HT1080 (cell line): ENCODE measurements at regions not wholly inside any gene's neighbourhood (a gene's known extent, or its start where the extent isn't known, plus 50 kb on each side); places are given as distances from the start of the nearest gene placed in this dataset.
"Not testable (repeated sequence)": the region's sequence is repeated elsewhere in the genome, so short reads cannot be mapped to it uniquely, and the experiment has no call there.

Source experiments
- DNase-seq: peaks from one replicate; pipeline ENCODE4 v3.0.0-alpha.2; 2015; ENCODE audit warnings: low read depth

DNA sequence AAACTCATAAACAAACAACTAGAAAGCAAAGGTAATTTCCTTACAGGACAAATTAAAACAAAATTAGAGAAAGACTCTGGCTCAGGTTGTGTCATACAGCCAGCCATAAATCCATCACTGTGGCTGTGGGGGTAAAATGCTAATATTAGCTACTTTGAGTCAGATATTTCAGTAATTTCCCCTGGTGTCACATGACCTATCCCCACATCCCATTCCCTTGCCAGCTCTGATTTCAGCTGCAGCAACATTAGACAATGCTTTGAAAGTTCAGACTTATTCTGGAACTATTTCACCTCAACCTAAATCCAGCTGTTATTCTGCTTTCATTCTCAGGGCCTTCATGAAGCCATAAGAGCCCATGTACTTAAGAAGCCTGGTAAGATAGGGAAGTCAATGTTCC, 55.3 kb downstream of the RPL10L start:
- no peak for DNase-seq

DNA sequence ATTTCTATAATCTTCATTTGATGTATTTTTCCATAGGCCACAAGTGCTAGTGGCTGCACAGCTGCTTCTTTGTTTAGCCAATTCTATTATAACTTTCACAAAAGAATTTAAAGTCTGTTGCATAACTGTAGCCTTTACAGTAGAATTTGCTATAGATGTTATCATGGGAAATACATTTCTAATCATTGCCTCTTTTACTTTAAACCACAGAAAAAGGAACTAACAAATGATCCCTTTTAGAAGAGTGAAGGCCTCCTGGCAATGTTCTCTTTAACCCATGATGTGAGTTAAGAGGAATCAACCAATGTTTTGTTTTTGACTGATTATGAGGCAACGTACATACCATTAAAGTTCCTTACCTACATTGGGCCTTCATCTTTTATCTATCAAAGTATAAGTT, 68.8 kb downstream of the RPL10L start:
- no peak for DNase-seq

DNA sequence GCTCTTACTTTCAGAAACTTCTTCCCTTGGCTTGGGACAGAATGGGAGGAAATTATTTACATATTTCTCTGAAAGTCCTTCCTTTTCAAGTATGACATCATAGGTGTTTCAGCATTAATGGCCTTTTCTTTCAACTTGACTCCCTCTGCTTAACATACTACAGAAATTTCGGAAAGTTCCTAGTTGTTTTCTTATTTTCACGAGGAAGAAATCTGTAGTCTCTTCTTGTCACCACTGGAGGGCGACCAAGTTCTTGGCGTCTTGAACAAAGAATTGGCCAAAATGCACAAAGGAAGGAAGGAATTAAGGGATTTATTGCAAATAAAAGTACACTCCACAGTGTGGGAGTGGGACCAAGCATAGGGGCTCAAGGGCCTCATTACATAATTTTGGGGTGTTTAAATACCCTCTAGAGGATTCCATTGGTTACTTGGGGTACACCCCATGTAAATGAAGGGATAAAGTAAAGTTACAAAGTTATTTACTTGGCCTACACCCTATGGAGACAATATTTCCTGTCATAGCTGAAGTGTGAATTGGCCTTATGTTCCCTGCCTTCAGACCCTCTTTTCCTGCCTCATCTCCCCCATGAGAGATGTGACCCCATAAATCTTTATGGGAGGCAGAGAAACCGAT, 70.4 kb downstream of the RPL10L start:
- peak; percentile 49 for DNase-seq

- no peak for DNase-seq
Observed at GRCh38 chr14:46574978-46575375, 76.6 kb downstream of the RPL10L start.

GRCh38 chr14:46574221-46574977, 77.2 kb downstream of the RPL10L start:
- peak; percentile 88 for DNase-seq

DNA sequence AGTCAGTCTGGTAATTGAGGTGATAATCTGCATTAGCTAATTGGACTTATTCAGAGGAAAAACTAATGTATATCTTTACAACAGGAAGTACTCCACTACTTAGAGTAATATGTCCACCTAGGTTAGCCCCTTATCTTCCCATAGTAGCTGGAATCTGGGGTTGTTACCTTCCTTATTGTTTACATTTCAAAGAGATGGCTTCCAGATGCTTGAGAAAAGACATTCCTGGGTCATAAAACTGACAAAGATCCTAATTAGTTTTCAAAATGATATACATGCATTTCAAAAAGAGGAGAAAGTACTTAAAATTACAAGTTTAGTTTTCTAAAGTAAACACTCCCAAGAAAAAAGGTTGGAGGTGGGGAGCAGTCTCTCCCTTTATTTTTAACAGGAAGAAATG, 78.1 kb downstream of the RPL10L start:
- DNase-seq = no peak

DNA sequence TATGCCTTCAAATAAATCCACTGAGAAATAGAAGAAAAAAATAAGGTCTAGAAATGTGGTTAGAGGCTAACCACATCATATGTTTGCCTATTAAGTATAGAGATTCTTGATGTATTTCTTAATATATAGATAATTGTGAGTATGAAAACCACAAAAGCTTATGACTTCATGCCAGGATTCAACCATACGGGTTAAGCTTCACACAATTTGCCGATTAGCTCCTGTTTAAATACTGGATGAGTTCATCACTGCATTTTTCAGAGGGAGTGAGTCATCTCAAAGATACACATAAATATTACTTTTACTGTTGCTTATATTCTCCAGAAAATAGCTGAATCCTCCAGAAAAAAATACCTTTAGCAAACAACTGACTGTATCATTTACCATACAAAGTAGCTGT, 79.6 kb downstream of the RPL10L start:
- peak; percentile 82 for DNase-seq

- DNase-seq = not testable (repeated sequence)
Observed at GRCh38 chr14:46568161-46568560, 83.4 kb downstream of the RPL10L start.

DNA sequence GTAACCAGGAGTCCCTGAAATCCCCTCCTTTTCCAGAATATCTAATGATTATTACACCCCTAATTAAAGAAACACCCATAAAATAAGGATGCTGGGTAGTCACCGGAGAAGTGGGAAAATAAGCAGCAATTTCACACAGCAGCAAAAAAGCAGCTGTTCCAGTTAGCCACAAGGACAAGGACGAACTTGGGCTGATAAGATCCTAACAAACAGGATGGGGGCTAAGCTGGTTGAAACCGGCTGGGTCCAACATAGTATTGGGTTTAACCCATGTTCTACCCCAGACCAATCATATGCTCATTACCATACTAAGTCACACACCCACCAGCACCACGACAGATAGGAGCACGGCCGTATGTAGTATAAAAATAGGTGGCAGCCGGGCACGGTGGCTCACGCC, 100.7 kb downstream of the RPL10L start:
- DNase-seq = no peak

DNA sequence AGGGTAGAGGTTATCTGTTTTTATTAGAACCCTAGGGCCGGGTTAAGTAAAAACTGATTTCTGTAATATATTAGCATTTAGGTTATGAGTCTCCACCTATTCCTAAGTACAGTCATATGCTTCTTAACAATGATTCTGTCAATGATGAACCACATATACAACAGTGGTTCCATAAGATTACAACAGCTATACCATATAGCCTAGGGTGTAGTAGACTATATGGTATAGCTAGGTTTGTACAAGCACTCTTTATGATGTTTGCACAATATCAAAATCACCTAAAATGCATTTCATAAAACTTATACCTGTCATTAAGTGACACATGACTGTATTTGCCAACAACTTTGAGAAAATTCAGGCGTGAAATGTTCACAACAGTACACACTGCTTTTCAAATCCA, 110.6 kb downstream of the RPL10L start:
- DNase-seq = no peak

- no peak for DNase-seq
Observed at GRCh38 chr14:46519121-46519520, 132.5 kb downstream of the RPL10L start.

DNA sequence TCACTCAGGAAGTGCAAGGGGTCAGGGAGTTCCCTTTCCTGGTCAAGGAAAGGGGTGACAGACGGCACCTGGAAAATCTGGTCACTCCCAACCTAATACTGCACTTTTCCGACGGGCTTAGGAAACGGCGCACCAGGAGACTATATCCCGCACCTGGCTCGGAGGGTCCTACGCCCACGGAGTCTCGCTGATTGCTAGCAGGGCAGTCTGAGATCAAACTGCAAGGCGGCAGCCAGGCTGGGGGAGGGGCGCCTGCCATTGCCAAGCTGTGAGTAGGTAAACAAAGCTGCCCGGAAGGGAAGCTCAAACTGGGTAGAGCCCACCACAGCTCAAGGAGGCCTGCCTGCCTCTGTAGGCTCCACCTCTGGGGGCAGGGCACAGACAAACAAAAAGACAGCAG, 142.8 kb downstream of the RPL10L start:
- not testable (repeated sequence) for DNase-seq

DNA sequence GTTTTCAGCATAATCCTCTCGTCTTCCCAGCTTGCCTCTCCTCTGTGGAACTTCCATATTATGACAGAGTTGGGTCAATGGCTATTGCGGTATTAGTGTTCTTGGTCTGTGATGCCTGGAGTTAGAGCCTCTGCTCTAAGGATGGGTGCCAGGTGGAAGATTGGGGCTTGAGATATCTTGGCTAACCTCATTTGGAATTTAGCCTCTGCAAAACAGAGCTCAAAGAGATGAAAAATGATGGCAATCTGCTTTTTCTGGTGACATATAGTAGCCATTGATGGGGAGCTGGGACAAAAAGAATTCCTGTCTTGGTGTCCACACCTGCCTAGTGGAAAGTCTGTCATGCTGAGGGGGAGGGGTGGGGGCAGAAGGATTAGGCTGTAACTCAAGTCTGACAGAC, 152.1 kb downstream of the RPL10L start:
- no peak for DNase-seq

DNA sequence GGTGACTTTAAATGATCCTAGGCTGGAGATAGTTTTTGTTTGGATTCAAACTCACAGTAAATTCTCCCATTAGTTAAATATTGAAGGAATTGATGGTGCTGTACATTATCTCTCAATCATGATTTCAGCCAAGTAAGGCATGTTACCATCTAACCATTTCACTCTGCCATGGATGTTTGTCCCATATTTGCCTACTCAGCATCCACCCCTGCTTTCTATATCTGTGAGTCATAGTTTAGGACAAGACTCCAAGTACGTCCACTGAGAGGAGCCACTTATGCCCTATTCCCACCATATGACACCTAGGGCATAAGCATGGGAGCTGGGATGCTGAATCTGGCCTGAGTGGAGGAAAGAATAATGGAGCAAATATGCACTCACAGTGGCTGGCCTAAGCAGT, 155.2 kb downstream of the RPL10L start:
- peak; percentile 2 for DNase-seq

DNA sequence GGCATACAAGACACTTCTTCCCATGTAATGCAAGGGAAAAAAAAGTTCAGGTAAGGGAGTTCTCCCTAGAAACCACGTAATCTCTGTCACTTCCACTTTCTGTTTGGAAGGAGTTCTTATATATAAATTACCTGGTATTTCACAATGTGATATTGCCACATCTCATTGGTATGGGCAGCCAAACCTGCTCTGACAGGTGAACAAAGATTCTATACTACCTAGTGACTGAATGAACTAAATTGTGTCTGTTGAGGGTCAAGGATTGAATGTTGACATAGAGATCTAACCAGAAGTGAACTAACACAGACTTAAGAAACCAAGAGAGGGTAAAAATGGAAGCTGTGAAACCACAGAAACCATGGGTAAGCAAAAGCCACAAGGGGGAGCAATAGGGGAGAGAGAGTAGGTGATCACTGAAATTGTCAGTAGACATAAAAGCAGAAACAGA, 161.3 kb downstream of the RPL10L start:
- DNase-seq = peak; percentile 56

- DNase-seq = peak; percentile 16
Observed at GRCh38 chr14:46488374-46488773, 163.2 kb downstream of the RPL10L start.

DNA sequence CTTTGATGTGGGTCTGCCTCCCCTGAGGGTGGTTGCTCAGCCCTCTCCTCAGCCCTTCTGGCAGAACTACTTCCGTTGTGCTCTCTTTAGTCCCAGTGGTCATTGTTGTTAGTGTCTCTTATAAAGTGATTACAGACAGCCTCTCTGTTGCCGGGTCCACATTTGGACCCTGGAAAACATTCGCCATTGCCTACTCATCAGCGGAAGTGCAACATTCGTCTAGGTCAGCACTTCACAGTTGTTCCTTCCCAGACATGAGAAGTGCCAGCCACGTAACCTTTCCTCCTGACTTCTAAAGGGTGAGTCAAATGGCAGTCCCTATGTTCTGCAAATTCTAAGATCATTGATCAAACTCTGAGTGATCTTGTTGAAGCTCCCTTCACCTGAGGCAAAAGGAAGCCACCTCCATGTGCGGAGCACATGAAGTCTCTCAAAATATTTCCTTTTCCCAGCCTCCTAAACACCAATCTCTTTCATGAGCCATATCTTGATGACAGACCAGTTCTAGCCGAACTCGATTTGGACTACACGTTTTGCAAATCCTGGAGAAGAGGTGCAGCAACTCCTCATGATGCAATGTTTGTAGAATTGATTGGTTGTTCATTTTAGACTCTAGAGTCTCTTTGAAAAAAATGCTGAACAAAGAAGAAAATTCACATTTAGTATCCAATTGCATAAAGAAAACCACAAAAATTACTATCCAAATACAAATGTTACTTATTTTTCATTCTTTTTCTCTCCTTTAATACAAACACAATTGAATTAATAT, 163.8 kb downstream of the RPL10L start:
- peak; percentile 1 for DNase-seq

DNA sequence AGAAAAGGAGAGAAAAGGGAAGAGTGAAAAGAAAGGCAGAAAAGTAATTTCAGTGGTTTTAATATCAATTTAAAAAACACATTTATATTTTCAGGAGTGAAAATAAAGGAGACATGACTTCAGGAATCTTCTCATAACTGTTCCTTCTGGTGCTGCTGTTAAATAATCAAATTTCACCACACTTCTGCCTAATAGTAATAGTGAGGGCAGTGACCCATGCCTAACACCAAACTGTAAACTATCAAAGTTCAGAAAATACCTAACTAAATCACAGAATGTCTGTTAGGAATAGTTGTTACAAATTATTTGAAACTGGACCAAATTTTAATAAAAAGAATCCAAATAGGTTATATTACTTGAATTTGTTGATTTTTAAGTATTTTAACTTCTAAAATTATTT, 169.4 kb downstream of the RPL10L start:
- DNase-seq = no peak

GRCh38 chr14:46480817-46481216, 170.8 kb downstream of the RPL10L start:
- DNase-seq = no peak

GRCh38 chr14:46472261-46472660, 179.3 kb downstream of the RPL10L start:
- DNase-seq = no peak

DNA sequence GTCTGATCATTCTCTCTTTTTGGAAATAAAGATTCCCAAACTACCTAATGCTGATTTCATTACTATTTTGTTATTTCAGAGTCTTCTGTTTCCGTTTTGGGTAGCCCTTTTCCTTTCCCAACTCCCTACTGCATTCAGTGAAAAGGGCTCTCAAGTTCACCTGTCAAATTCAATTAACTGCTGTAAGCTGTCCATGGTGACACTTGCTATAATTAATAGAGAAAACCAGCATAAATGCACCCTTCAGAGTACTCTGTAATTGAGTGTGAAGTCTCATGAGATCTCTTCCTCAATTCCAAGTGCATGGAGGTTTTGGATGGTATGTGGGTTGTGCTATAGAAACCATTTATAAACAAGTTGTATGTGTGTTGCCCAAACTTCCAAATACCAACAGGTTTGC, 187.2 kb downstream of the RPL10L start:
- no peak for DNase-seq

- DNase-seq = no peak
Observed at GRCh38 chr14:46451800-46452199, 199.8 kb downstream of the RPL10L start.
